Liver (tissue), 8 donors: ENCODE measurements at regions not wholly inside any gene's neighbourhood (a gene's known extent, or its start where the extent isn't known, plus 50 kb on each side); places are given as distances from the start of the nearest gene placed in this dataset.

Experiments
- DNase-seq: peaks from one replicate; pipeline ENCODE4 v3.0.0-alpha.2; 2017; ENCODE audit warnings: low spot score
- H3K27ac ChIP-seq, 2 donors: one replicate each; pipeline ENCODE4 v1.7.0; 2013; ENCODE audit warnings: inconsistent platforms in 2 of 2, low read length in 2 of 2, control low read depth in 1 of 2, low read depth in 1 of 2, mild to moderate bottlenecking in 1 of 2
- H3K27me3 ChIP-seq, 4 donors: one replicate each; pipeline versions ENCODE4 v1.6.1 to v1.7.0; 2013; ENCODE audit warnings: low read length in 3 of 4, inconsistent platforms in 1 of 4, mild to moderate bottlenecking in 1 of 4, moderate library complexity in 1 of 4; ENCODE audit not compliant: control insufficient read depth in 4 of 4, insufficient read depth in 4 of 4
- H3K36me3 ChIP-seq, 4 donors: one replicate each; pipeline versions ENCODE4 v1.6.1 to v1.7.0; 2013; ENCODE audit warnings: low read length in 3 of 4, mild to moderate bottlenecking in 3 of 4, low read depth in 1 of 4, moderate library complexity in 1 of 4; ENCODE audit not compliant: control insufficient read depth in 4 of 4, insufficient read depth in 3 of 4
- H3K4me1 ChIP-seq, 4 donors: one replicate each; pipeline versions ENCODE4 v1.6.1 to v1.7.0; 2013; ENCODE audit warnings: low read length in 3 of 4, mild to moderate bottlenecking in 3 of 4, moderate library complexity in 1 of 4; ENCODE audit not compliant: control insufficient read depth in 4 of 4, insufficient read depth in 4 of 4
- H3K4me3 ChIP-seq, 3 donors: one replicate each; pipeline versions ENCODE4 v1.6.1 to v1.7.0; 2013; ENCODE audit warnings: low read length in 3 of 3, control low read depth in 1 of 3, low read depth in 1 of 3, mild to moderate bottlenecking in 1 of 3
- H3K9ac ChIP-seq, 2 donors: one replicate each; pipeline ENCODE4 v1.7.0; 2013; ENCODE audit warnings: low read length in 2 of 2, mild to moderate bottlenecking in 2 of 2, moderate library complexity in 2 of 2, control low read depth in 1 of 2, low read depth in 1 of 2
- H3K9me3 ChIP-seq, 4 donors: one replicate each; pipeline versions ENCODE4 v1.6.1 to v1.7.0; 2013; ENCODE audit warnings: low read length in 3 of 4; ENCODE audit not compliant: control insufficient read depth in 4 of 4
- CTCF ChIP-seq: fragments of 150-350 bp; IDR thresholded peaks from 2 replicates; pipeline ENCODE4 v1.5.1; 2017; ENCODE audit warnings: improper control_type of control experiment, low read depth, low read length; ENCODE audit not compliant: missing input control
- EGR1 ChIP-seq, 2 donors: IDR thresholded peaks; 2 replicates each; pipeline ENCODE4 v1.6.1; 2016 to 2018; ENCODE audit warnings: antibody characterized with exemption in 2 of 2, low read depth in 2 of 2
- FOXA1 ChIP-seq: IDR thresholded peaks from 2 replicates; pipeline ENCODE4 v1.6.1; 2016; ENCODE audit warnings: antibody characterized with exemption
- GABPA ChIP-seq, 2 donors: IDR thresholded peaks in 1 of 2; conservative IDR thresholded peaks in 1 of 2; 2 replicates each; pipeline ENCODE4 v1.6.1; 2016; ENCODE audit warnings: antibody characterized with exemption in 2 of 2, mild to moderate bottlenecking in 1 of 2, moderate library complexity in 1 of 2
- HNF4A ChIP-seq, 2 donors: conservative IDR thresholded peaks; 2 replicates each; pipeline ENCODE4 v1.6.1; 2016; ENCODE audit warnings: antibody characterized with exemption in 2 of 2, mild to moderate bottlenecking in 2 of 2
- HNF4G ChIP-seq: IDR thresholded peaks from 2 replicates; pipeline ENCODE4 v1.6.1; 2016; ENCODE audit warnings: antibody characterized with exemption
- JUND ChIP-seq, 2 donors: IDR thresholded peaks; 2 replicates each; pipeline ENCODE4 v1.6.1; 2016; ENCODE audit warnings: antibody characterized with exemption in 2 of 2
- NR2F2 ChIP-seq: IDR thresholded peaks from 2 replicates; pipeline ENCODE4 v1.6.1; 2016; ENCODE audit warnings: antibody characterized with exemption
- REST ChIP-seq: IDR thresholded peaks from 2 replicates; pipeline ENCODE4 v1.6.1; 2016; ENCODE audit warnings: antibody characterized with exemption, mild to moderate bottlenecking
- RXRA ChIP-seq, 2 donors: IDR thresholded peaks; 2 replicates each; pipeline ENCODE4 v1.6.1; 2017 to 2018; ENCODE audit warnings: antibody characterized with exemption in 2 of 2, mild to moderate bottlenecking in 1 of 2
- TAF1 ChIP-seq: conservative IDR thresholded peaks from 2 replicates; pipeline ENCODE4 v1.6.1; 2016; ENCODE audit warnings: antibody characterized with exemption, mild to moderate bottlenecking
- YY1 ChIP-seq: IDR thresholded peaks from 2 replicates; pipeline ENCODE4 v1.6.1; 2016; ENCODE audit warnings: antibody characterized with exemption, mild to moderate bottlenecking
- WGBS: extraction: QIAGEN DNeasy Blood & Tissue Kit; methylation state at CpG from one replicate; pipeline ENCODE4 v1.1.7; 2013; 5-methylcytosine and 5-hydroxymethylcytosine counted together
- TF ChIP-seq, protein P1 (sequence below): IDR thresholded peaks from 2 replicates; pipeline ENCODE4 v1.6.1; 2016; ENCODE audit warnings: antibody characterized with exemption
- TF ChIP-seq, protein P2 (sequence below): IDR thresholded peaks from 2 replicates; pipeline ENCODE4 v1.6.1; 2016; ENCODE audit warnings: antibody characterized with exemption
- TF ChIP-seq, protein P3 (sequence below): IDR thresholded peaks from 2 replicates; pipeline ENCODE4 v1.6.1; 2016; ENCODE audit warnings: antibody characterized with exemption
- donor health status: healthy.
- donor health status: healthy.
- donor health status: healthy.
- donor health status: healthy.
- donor health status: healthy.

DNA sequence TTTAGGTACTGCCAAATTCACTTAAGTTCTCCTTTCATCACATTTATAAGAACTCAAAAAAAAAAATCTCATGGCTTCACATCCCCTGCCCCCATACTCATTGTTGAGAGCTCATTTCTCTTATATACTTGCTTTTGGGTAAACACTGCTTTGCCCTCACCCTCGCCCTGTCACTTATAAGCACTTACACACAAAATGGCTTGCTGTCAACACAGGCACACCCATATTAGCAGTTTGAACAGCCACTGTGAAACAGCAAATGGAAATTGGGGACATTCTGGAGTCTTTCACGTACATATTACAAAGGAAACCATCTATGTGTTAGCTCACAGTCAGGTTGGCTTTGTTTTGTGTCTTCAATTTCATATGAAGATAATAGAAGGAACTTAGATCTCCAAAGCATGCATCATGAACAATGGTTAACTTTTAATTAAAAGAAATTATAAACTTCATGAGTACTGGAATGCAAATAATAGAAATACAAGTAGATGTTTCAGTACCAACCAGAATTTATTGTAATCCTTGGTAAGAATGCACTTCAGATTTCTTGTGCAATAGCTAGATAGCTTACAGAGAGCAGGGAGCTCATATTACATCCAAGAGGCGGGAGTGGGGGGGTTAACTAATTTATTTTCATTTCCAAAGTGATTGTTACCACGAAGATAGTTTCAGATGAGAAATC, 272.2 kb downstream of the ALG10B start:
- Histone ChIP-seq H3K36me3 (no peaks in the 10 kb centered on the region), H3K27me3 (no peaks in the 10 kb centered on the region), H3K9ac (no peak overlapping the region), H3K4me3 (no peak overlapping the region), H3K27ac (no peak overlapping the region), H3K4me1 (no peaks in the 10 kb centered on the region), H3K9me3 (no peaks in the 10 kb centered on the region)
- DNase-seq = no peak
- TF ChIP-seq, protein P1, sequence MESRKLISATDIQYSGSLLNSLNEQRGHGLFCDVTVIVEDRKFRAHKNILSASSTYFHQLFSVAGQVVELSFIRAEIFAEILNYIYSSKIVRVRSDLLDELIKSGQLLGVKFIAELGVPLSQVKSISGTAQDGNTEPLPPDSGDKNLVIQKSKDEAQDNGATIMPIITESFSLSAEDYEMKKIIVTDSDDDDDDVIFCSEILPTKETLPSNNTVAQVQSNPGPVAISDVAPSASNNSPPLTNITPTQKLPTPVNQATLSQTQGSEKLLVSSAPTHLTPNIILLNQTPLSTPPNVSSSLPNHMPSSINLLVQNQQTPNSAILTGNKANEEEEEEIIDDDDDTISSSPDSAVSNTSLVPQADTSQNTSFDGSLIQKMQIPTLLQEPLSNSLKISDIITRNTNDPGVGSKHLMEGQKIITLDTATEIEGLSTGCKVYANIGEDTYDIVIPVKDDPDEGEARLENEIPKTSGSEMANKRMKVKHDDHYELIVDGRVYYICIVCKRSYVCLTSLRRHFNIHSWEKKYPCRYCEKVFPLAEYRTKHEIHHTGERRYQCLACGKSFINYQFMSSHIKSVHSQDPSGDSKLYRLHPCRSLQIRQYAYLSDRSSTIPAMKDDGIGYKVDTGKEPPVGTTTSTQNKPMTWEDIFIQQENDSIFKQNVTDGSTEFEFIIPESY = no peak
- TF ChIP-seq RXRA (IDR thresholded peaks at IDR 0.05) (no peak), HNF4A (conservative IDR thresholded peaks at IDR 0.05) (no peak), NR2F2 (no peak), REST (no peak), GABPA (IDR thresholded peaks at IDR 0.05 in 1 of 2, conservative IDR thresholded peaks at IDR 0.05 in 1 of 2) (no peak), FOXA1 (no peak), YY1 (no peak), TAF1 (no peak), JUND (IDR thresholded peaks at IDR 0.05) (no peak), CTCF (no peak), EGR1 (IDR thresholded peaks at IDR 0.05; ENCODE audit: low read depth in 2 of 2) (no peak)
- TF ChIP-seq, protein P2, sequence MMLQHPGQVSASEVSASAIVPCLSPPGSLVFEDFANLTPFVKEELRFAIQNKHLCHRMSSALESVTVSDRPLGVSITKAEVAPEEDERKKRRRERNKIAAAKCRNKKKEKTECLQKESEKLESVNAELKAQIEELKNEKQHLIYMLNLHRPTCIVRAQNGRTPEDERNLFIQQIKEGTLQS = no peak
- TF ChIP-seq, protein P3, sequence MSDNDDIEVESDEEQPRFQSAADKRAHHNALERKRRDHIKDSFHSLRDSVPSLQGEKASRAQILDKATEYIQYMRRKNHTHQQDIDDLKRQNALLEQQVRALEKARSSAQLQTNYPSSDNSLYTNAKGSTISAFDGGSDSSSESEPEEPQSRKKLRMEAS = no peak
- 56% methylated on average over 4 of the region's 4 CpGs for WGBS

GRCh38 chr12:38589306-38589632, 272.7 kb downstream of the ALG10B start:
- H3K4me1 ChIP-seq = no peaks in the 10 kb centered on the region
- 73% methylated on average over 4 of the region's 4 CpGs for WGBS
- H3K4me3 ChIP-seq = no peak overlapping the region
- no peak overlapping the region for H3K9ac ChIP-seq
- H3K27me3 ChIP-seq = no peaks in the 10 kb centered on the region
- no peak for DNase-seq
- H3K9me3 ChIP-seq = no peaks in the 10 kb centered on the region
- H3K36me3 ChIP-seq = no peaks in the 10 kb centered on the region
- H3K27ac ChIP-seq = no peak overlapping the region
- TF ChIP-seq REST (no peak), HNF4G (no peak), HNF4A (conservative IDR thresholded peaks at IDR 0.05) (no peak), RXRA (IDR thresholded peaks at IDR 0.05) (no peak), EGR1 (IDR thresholded peaks at IDR 0.05; ENCODE audit: low read depth in 2 of 2) (no peak), GABPA (IDR thresholded peaks at IDR 0.05 in 1 of 2, conservative IDR thresholded peaks at IDR 0.05 in 1 of 2) (no peak), YY1 (no peak)
- TF ChIP-seq, protein P2 = no peak
- TF ChIP-seq, protein P1 = no peak
- TF ChIP-seq, protein P3 = no peak
